Embryonic facial prominence (tissue), 1 donor: ENCODE measurements at regions not wholly inside any gene's neighbourhood (a gene's known extent, or its start where the extent isn't known, plus 50 kb on each side); places are given as distances from the start of the nearest gene placed in this dataset.
"Not testable (repeated sequence)": the region's sequence is repeated elsewhere in the genome, so short reads cannot be mapped to it uniquely, and the experiment has no call there.

ENCODE experiments used
- DNase-seq: peaks from one replicate; pipeline ENCODE4 v3.0.0-alpha.2; 2016; ENCODE audit errors: extremely low spot score

- DNase-seq, result no peak
These were observed 602.1 kb upstream of the GOT2 start for GRCh38 chr16:59336136-59336695.

- not testable (repeated sequence) for DNase-seq
These were observed 597.6 kb upstream of the GOT2 start for GRCh38 chr16:59331708-59332107.

GRCh38 chr16:59330019-59330670 is 596.0 kb upstream of the GOT2 start:
- DNase-seq, result no peak

GRCh38 chr16:59328961-59329360 is 594.8 kb upstream of the GOT2 start:
- no peak for DNase-seq

- DNase-seq, result no peak
These were observed 593.8 kb upstream of the GOT2 start for GRCh38 chr16:59327894-59328293.

GRCh38 chr16:59326955-59327354 is 592.8 kb upstream of the GOT2 start:
- DNase-seq, result no peak

- DNase-seq, result no peak
These were observed 590.3 kb upstream of the GOT2 start for GRCh38 chr16:59324462-59324861.

- DNase-seq, result no peak
These were observed 586.5 kb upstream of the GOT2 start for GRCh38 chr16:59320657-59321056.

GRCh38 chr16:59319871-59320270 is 585.8 kb upstream of the GOT2 start:
- no peak for DNase-seq

GRCh38 chr16:59305850-59306249 is 571.7 kb upstream of the GOT2 start:
- no peak for DNase-seq

- DNase-seq, result no peak
These were observed 562.8 kb upstream of the GOT2 start for GRCh38 chr16:59296888-59297287.

- DNase-seq, result no peak
These were observed 562.0 kb upstream of the GOT2 start for GRCh38 chr16:59295993-59296736.

- no peak for DNase-seq
These were observed 561.4 kb upstream of the GOT2 start for GRCh38 chr16:59295474-59295873.

- DNase-seq, result no peak
These were observed 556.6 kb upstream of the GOT2 start for GRCh38 chr16:59290718-59291117.

GRCh38 chr16:59289151-59289550 is 555.0 kb upstream of the GOT2 start:
- DNase-seq, result no peak

- no peak for DNase-seq
These were observed 540.0 kb upstream of the GOT2 start for GRCh38 chr16:59274141-59274540.

GRCh38 chr16:59263955-59264354 is 529.8 kb upstream of the GOT2 start:
- no peak for DNase-seq

GRCh38 chr16:59260892-59261291 is 526.8 kb upstream of the GOT2 start:
- no peak for DNase-seq

- no peak for DNase-seq
These were observed 525.8 kb upstream of the GOT2 start for GRCh38 chr16:59259950-59260319.

- no peak for DNase-seq
These were observed 525.2 kb upstream of the GOT2 start for GRCh38 chr16:59259074-59259949.

GRCh38 chr16:59252317-59252716 is 518.2 kb upstream of the GOT2 start:
- DNase-seq, result no peak

GRCh38 chr16:59249011-59249410 is 514.9 kb upstream of the GOT2 start:
- DNase-seq, result no peak
